ENCODE measurements at regions not wholly inside any gene's neighbourhood (a gene's known extent, or its start where the extent isn't known, plus 50 kb on each side); places are given as distances from the start of the nearest gene placed in this dataset.

DNA sequence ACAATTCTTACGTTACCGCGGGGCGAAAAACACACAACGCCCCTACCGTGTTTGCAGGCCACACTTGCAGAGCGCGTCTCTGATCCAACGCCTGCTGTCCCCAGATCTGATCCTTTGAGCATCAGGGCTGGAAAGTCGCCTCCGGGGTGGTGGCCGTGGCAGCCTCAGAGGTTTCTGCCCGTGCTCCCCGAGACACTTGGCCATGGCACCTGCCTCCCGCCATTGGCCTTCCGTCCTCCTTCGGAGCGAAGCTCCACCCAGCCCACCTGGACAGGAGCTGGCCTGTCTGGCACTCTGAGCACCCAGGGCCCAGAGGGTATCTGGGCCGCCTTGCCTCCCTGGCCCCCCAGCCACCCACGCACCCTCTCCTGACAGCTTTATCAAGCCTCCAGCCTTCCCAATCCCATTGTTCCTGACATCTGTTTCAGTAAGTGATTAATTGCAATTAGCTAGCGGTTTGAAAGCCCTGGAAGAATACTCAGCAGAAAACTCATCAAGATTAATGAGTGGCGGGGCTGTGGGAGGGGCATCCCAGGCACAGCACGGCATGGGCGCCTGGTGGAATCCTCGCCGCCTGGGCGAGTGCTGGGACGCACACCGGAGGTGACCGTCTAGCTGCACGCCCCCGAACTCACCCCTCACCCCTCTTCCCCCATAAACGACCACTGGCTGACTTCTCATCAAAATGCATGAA lies 181.5 kb upstream of the GSE1 start:
- TF ChIP-seq, protein P1, sequence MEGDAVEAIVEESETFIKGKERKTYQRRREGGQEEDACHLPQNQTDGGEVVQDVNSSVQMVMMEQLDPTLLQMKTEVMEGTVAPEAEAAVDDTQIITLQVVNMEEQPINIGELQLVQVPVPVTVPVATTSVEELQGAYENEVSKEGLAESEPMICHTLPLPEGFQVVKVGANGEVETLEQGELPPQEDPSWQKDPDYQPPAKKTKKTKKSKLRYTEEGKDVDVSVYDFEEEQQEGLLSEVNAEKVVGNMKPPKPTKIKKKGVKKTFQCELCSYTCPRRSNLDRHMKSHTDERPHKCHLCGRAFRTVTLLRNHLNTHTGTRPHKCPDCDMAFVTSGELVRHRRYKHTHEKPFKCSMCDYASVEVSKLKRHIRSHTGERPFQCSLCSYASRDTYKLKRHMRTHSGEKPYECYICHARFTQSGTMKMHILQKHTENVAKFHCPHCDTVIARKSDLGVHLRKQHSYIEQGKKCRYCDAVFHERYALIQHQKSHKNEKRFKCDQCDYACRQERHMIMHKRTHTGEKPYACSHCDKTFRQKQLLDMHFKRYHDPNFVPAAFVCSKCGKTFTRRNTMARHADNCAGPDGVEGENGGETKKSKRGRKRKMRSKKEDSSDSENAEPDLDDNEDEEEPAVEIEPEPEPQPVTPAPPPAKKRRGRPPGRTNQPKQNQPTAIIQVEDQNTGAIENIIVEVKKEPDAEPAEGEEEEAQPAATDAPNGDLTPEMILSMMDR (IDR thresholded peaks at IDR 0.05), result no peak
- TF ChIP-seq POLR2A (IDR thresholded peaks at IDR 0.05) (no peak), POLR2AphosphoS5 (IDR thresholded peaks at IDR 0.05) (no peak)
